SH-SY5Y (cell line): ENCODE measurements at regions not wholly inside any gene's neighbourhood (a gene's known extent, or its start where the extent isn't known, plus 50 kb on each side); places are given as distances from the start of the nearest gene placed in this dataset.

Source experiments
- GATA2 ChIP-seq: IDR thresholded peaks from 2 replicates; pipeline ENCODE4 v1.6.1; 2011; ENCODE audit warnings: mild to moderate bottlenecking, low read depth, low read length
- GATA3 ChIP-seq: IDR thresholded peaks from 2 replicates; pipeline ENCODE4 v1.6.1; 2011; ENCODE audit warnings: low read depth, mild to moderate bottlenecking, low read length, moderate library complexity

DNA sequence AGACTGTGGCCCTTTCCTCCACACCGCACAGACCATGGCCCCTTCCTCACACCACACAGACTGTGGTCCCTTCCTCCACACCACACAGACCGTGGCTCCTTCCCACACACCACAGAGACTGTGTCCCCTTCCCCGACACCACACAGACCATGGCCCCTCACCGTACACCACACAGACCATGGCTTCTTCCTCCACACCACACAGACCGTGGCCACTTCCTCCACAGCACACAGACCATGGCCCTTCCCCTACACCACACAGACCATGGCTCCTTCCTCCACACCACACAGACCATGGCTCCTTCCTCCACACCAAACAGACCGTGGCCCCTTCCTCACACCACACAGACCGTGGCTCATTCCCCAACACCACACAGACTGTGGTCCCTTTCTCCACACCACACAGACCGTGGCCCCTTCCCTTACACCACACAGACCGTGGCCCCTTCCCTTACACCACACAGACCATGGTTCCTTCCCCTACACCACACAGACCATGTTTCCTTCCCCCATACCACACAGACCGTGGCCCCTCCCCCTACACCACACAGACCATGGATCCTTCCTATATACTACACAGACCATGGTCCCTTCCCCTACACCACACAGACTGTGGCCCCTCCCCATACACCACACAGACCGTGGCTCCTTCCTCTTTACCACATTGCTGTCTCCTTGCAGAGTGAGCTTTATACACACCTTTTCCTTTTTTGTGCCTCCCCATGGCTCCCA, 297.5 kb upstream of the FOXF1 start:
- TF ChIP-seq GATA2 (no peak), GATA3 (no peak)
